ENCODE measurements at regions not wholly inside any gene's neighbourhood (a gene's known extent, or its start where the extent isn't known, plus 50 kb on each side); places are given as distances from the start of the nearest gene placed in this dataset.

GRCh38 chr13:64819081-64819480 lies 2411.1 kb downstream of the PCDH9 start:
- TF ChIP-seq POLR2A (IDR thresholded peaks at IDR 0.05) (no peak), CTCF (IDR thresholded peaks at IDR 0.05) (no peak)
